HG02981 (cell line): ENCODE measurements at regions not wholly inside any gene's neighbourhood (a gene's known extent, or its start where the extent isn't known, plus 50 kb on each side); places are given as distances from the start of the nearest gene placed in this dataset.

Experiments used
- ATAC-seq: cut with Tn5 transposase; IDR thresholded peaks from one replicate; pipeline ENCODE4 v1.9.1; 2021; ENCODE audit warnings: mild to moderate bottlenecking, moderate library complexity; ENCODE audit not compliant: unreplicated experiment

GRCh38 chr20:50387996-50388332 is 122.2 kb upstream of the PTPN1 start:
- no peak for ATAC-seq

GRCh38 chr20:50388733-50389437 is 121.3 kb upstream of the PTPN1 start:
- ATAC-seq = no peak

GRCh38 chr20:50389438-50389807 is 120.8 kb upstream of the PTPN1 start:
- no peak for ATAC-seq

GRCh38 chr20:50389808-50390684 is 120.1 kb upstream of the PTPN1 start:
- no peak for ATAC-seq

GRCh38 chr20:50390685-50391443 is 119.3 kb upstream of the PTPN1 start:
- ATAC-seq = no peak

- ATAC-seq = no peak
These were observed 118.6 kb upstream of the PTPN1 start for GRCh38 chr20:50391444-50392137.

GRCh38 chr20:50392138-50392866 is 117.9 kb upstream of the PTPN1 start:
- no peak for ATAC-seq

- ATAC-seq = no peak
These were observed 116.9 kb upstream of the PTPN1 start for GRCh38 chr20:50393242-50393641.

GRCh38 chr20:50393990-50394561 is 116.1 kb upstream of the PTPN1 start:
- no peak for ATAC-seq

- no peak for ATAC-seq
These were observed 115.6 kb upstream of the PTPN1 start for GRCh38 chr20:50394569-50394968.

GRCh38 chr20:50395251-50395729 is 114.9 kb upstream of the PTPN1 start:
- ATAC-seq = no peak

- ATAC-seq = no peak
These were observed 114.2 kb upstream of the PTPN1 start for GRCh38 chr20:50395914-50396488.

- ATAC-seq = no peak
These were observed 113.6 kb upstream of the PTPN1 start for GRCh38 chr20:50396623-50397022.

- ATAC-seq = no peak
These were observed 113.1 kb upstream of the PTPN1 start for GRCh38 chr20:50397058-50397457.

- ATAC-seq = no peak
These were observed 112.1 kb upstream of the PTPN1 start for GRCh38 chr20:50398064-50398463.

GRCh38 chr20:50398471-50398820 is 111.7 kb upstream of the PTPN1 start:
- no peak for ATAC-seq

GRCh38 chr20:50398821-50399554 is 111.2 kb upstream of the PTPN1 start:
- no peak for ATAC-seq

GRCh38 chr20:50399555-50399916 is 110.6 kb upstream of the PTPN1 start:
- ATAC-seq = no peak
